ENCODE measurements at regions not wholly inside any gene's neighbourhood (a gene's known extent, or its start where the extent isn't known, plus 50 kb on each side); places are given as distances from the start of the nearest gene placed in this dataset.

DNA sequence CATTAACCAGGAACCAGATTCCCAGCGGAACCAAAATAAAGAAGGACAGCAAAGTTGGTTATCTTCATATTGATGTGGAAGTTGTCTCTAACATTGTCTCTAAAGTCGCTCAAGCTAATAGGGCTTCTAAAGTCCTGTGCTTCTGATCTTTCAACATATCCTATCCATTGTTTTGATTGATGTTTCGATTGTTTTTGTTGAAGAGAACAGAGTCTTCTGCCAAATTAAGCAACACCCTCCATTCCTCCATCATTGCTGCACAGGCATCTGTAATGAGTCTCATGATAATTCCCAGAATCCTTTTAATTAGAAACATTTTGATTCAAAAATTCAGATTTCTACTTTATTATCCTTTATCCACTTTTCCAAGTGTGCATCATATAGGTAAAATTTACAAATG is 71.6 kb upstream of the AVPR1A start:
- TF ChIP-seq POLR2AphosphoS5 (IDR thresholded peaks at IDR 0.05): no peak
- TF ChIP-seq, protein P1, sequence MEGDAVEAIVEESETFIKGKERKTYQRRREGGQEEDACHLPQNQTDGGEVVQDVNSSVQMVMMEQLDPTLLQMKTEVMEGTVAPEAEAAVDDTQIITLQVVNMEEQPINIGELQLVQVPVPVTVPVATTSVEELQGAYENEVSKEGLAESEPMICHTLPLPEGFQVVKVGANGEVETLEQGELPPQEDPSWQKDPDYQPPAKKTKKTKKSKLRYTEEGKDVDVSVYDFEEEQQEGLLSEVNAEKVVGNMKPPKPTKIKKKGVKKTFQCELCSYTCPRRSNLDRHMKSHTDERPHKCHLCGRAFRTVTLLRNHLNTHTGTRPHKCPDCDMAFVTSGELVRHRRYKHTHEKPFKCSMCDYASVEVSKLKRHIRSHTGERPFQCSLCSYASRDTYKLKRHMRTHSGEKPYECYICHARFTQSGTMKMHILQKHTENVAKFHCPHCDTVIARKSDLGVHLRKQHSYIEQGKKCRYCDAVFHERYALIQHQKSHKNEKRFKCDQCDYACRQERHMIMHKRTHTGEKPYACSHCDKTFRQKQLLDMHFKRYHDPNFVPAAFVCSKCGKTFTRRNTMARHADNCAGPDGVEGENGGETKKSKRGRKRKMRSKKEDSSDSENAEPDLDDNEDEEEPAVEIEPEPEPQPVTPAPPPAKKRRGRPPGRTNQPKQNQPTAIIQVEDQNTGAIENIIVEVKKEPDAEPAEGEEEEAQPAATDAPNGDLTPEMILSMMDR (IDR thresholded peaks at IDR 0.05): no peak
- no peak for TF ChIP-seq POLR2A (IDR thresholded peaks at IDR 0.05)
- no peak for TF ChIP-seq EP300 (IDR thresholded peaks at IDR 0.05)

Measured in suprapubic skin (tissue), 4 donors.